ENCODE measurements at regions not wholly inside any gene's neighbourhood (a gene's known extent, or its start where the extent isn't known, plus 50 kb on each side); places are given as distances from the start of the nearest gene placed in this dataset.

GRCh38 chr7:88539518-88539917 lies 220.0 kb upstream of the ZNF804B start:
- Histone ChIP-seq H3K4me3 (no peak overlapping the region), H3K9me3 (peaks cover 0 to 43% (median 14%) of the 10 kb centered on the region in 12 donors), H3K27me3 (no peaks in the 10 kb centered on the region), H3K4me1 (no peaks in the 10 kb centered on the region), H3K36me3 (no peaks in the 10 kb centered on the region), H3K27ac (no peak overlapping the region)
- ATAC-seq (peak in 3 of 4 donors; percentile 37 to 53 (median 43)), DNase-seq (peak in 1 of 5 donors; percentile 24)
- intact Hi-C loops (cut with DNase I) = no loop called here
- TF ChIP-seq CTCF (IDR thresholded peaks at IDR 0.05) = no peak
- no peak for TF ChIP-seq POLR2A (IDR thresholded peaks at IDR 0.05)
- WGBS, 4 donors = 20 to 77% (median 73%) methylated on average over 2 of the region's 2 CpGs

GRCh38 chr7:88523645-88524044 lies 217.0 kb upstream of the STEAP4 start:
- no peaks in the 10 kb centered on the region for H3K27me3 ChIP-seq
- ATAC-seq = no peak
- intact Hi-C loops (cut with DNase I) = no loop called here
- no peak for TF ChIP-seq POLR2A (IDR thresholded peaks at IDR 0.05)
- no peak for TF ChIP-seq CTCF (IDR thresholded peaks at IDR 0.05)
- no peak for DNase-seq
- no peak overlapping the region for H3K4me3 ChIP-seq
- no peak overlapping the region for H3K27ac ChIP-seq
- no peaks in the 10 kb centered on the region for H3K9me3 ChIP-seq
- no peaks in the 10 kb centered on the region for H3K36me3 ChIP-seq
- H3K4me1 ChIP-seq = no peaks in the 10 kb centered on the region
- 58 to 73% (median 63%) methylated on average over 3 of the region's 3 CpGs for WGBS, 4 donors

- no peak for TF ChIP-seq CTCF (IDR thresholded peaks at IDR 0.05)
- no peak for TF ChIP-seq POLR2A (IDR thresholded peaks at IDR 0.05)
- intact Hi-C loops (cut with DNase I) = no loop called here
- H3K27me3 ChIP-seq = no peaks in the 10 kb centered on the region
- no peak for DNase-seq
- WGBS, 4 donors = 39 to 51% (median 44%) methylated on average over 2 of the region's 2 CpGs
- ATAC-seq = no peak
- H3K4me1 ChIP-seq = no peaks in the 10 kb centered on the region
- H3K4me3 ChIP-seq = no peak overlapping the region
- no peaks in the 10 kb centered on the region for H3K36me3 ChIP-seq
- H3K27ac ChIP-seq = no peak overlapping the region
- no peaks in the 10 kb centered on the region for H3K9me3 ChIP-seq
These were observed 216.1 kb upstream of the STEAP4 start for GRCh38 chr7:88522771-88523293.

GRCh38 chr7:88516429-88516828 lies 209.7 kb upstream of the STEAP4 start:
- Histone ChIP-seq H3K4me3 (no peak overlapping the region), H3K4me1 (no peaks in the 10 kb centered on the region), H3K27ac (no peak overlapping the region), H3K27me3 (no peaks in the 10 kb centered on the region), H3K9me3 (no peaks in the 10 kb centered on the region), H3K36me3 (no peaks in the 10 kb centered on the region)
- intact Hi-C loops (cut with DNase I) = no loop called here
- TF ChIP-seq POLR2A (IDR thresholded peaks at IDR 0.05) (no peak), CTCF (IDR thresholded peaks at IDR 0.05) (no peak)
- ATAC-seq = no peak
- DNase-seq = no peak
- WGBS, 4 donors = 76 to 89% (median 84%) methylated on average over 1 of the region's 1 CpG
